BE2C (cell line): ENCODE measurements at regions not wholly inside any gene's neighbourhood (a gene's known extent, or its start where the extent isn't known, plus 50 kb on each side); places are given as distances from the start of the nearest gene placed in this dataset.

ENCODE experiments used
- DNase-seq: peaks from one replicate; pipeline ENCODE4 v3.0.0-alpha.2; 2020
- H3K27me3 ChIP-seq: fragments of 250-450 bp; sonication (Bioruptor Pico); 2 replicates; pipeline ENCODE4 v1.5.1; 2020; ENCODE audit warnings: mild to moderate bottlenecking
- H3K36me3 ChIP-seq: fragments of 250-450 bp; sonication (Bioruptor Pico); 2 replicates; pipeline ENCODE4 v1.5.1; 2020; ENCODE audit warnings: mild to moderate bottlenecking
- H3K4me1 ChIP-seq: fragments of 250-450 bp; sonication (Bioruptor Pico); 2 replicates; pipeline ENCODE4 v1.5.1; 2020
- H3K4me3 ChIP-seq: 2 replicates; pipeline ENCODE4 v1.5.1; 2011; ENCODE audit warnings: low read depth, low read length
- H3K9me3 ChIP-seq: fragments of 250-450 bp; sonication (Bioruptor Pico); 2 replicates; pipeline ENCODE4 v1.5.1; 2020
- CTCF ChIP-seq: IDR thresholded peaks from 2 replicates; pipeline ENCODE4 v1.5.1; 2012; ENCODE audit warnings: mild to moderate bottlenecking, low read depth, low read length

- no peak for DNase-seq
- Histone ChIP-seq H3K9me3 (no peaks in the 10 kb centered on the region; the same call in 1 of the 2 replicates), H3K36me3 (no peaks in the 10 kb centered on the region; the same call in 1 of the 2 replicates), H3K27me3 (no peaks in the 10 kb centered on the region; the same call in none of the 2 replicates), H3K4me1 (no peaks in the 10 kb centered on the region), H3K4me3 (no peak overlapping the region)
- no peak for TF ChIP-seq CTCF
Observed at GRCh38 chr12:31210541-31210940, 115.4 kb downstream of the SINHCAF start.

DNA sequence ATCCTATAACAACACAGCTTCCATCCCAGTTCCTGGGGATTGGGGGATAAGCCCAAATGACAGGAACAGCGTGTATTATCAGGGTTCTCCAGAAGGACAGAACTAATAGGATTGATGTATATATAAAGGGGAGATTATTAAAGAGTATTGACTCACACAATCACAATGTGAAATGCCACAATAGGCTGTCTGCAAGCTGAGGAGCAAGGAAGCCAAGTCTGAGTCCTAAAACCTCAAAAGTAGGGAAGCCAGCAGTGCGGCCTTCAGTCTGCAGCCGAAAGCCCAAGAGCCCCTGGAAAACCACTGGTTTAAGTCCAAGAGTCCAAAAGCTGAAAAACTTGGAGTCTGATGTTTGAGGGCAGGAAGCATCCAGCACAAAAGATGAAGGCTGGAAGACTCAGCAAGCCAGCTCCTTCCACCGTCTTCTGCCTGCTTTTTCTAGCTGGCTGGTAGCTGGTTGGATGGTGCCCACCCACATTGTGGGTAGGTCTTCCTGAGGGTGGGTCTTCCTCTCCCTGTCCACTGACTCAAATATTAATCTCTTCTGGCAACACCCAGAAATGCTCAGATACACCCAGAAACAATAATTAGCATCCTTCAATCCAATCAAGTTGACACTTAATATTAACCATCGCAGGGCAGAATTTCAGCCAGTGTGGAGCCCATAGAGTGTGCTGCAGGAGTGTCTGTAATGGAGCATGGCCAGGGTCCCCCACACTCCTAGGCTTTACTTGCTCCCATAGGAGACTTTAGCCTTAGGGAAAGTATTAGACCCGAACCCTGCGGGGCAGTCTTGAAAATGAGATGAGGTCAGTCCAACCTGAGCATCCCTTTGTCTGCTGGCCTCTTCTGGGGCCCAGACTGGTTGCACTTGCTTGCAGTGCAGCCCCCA is 111.1 kb downstream of the SINHCAF start:
- H3K36me3 ChIP-seq: no peaks in the 10 kb centered on the region
- H3K4me3 ChIP-seq: no peak overlapping the region
- TF ChIP-seq CTCF: no peak
- peaks cover 6% of the 10 kb centered on the region for H3K27me3 ChIP-seq
- no peaks in the 10 kb centered on the region for H3K9me3 ChIP-seq
- no peak for DNase-seq
- no peaks in the 10 kb centered on the region for H3K4me1 ChIP-seq

DNA sequence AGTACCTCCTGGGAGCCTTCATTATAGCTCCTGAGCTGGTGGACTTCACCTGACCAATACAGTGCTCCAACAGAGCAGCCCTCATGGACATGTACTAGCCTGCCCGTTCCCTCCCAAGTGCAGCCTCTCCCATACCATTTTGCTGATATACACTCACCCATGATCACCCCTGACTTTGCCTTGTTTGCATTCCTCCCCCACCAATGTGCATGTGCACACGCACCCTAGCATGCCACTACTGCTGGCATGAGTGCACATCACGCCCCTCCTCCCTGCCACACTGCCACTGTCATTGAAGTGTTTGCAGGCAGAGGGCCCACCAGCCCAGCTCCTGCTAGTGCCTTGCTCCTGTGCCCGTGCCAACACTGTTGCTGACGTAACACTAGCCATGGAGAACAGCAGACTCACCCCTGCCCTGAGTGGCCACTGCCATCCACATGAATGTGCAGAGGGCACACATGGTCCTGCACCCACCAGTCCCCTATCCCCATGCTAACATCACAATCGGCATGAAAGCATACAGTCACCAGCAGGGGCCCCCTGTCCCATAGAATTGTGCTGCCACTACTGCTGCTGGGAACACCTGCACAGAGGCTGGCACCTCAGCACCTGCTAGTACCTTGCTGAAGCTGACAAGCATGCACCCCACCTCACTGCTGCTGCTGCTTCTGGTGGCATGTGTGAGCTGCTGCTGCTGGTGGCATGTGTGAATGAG is 110.3 kb downstream of the SINHCAF start:
- Histone ChIP-seq H3K27me3 (peaks cover 6% of the 10 kb centered on the region), H3K9me3 (no peaks in the 10 kb centered on the region), H3K4me3 (no peak overlapping the region), H3K4me1 (no peaks in the 10 kb centered on the region), H3K36me3 (no peaks in the 10 kb centered on the region)
- TF ChIP-seq CTCF: no peak
- DNase-seq: no peak

- H3K36me3 ChIP-seq: no peaks in the 10 kb centered on the region
- H3K9me3 ChIP-seq: no peaks in the 10 kb centered on the region
- no peak for DNase-seq
- H3K4me3 ChIP-seq: no peak overlapping the region
- peaks cover 6% of the 10 kb centered on the region for H3K27me3 ChIP-seq
- no peaks in the 10 kb centered on the region for H3K4me1 ChIP-seq
- TF ChIP-seq CTCF: no peak
Observed at GRCh38 chr12:31216479-31216878, 109.5 kb downstream of the SINHCAF start.

- H3K4me1 ChIP-seq: no peaks in the 10 kb centered on the region
- no peaks in the 10 kb centered on the region for H3K36me3 ChIP-seq
- H3K27me3 ChIP-seq: peaks cover 6% of the 10 kb centered on the region
- no peak overlapping the region for H3K4me3 ChIP-seq
- no peak for DNase-seq
- no peaks in the 10 kb centered on the region for H3K9me3 ChIP-seq
- no peak for TF ChIP-seq CTCF
Observed at GRCh38 chr12:31217356-31218130, 108.4 kb downstream of the SINHCAF start.
